Activated CD4-positive, alpha-beta T cell treated with anti-CD3 and anti-CD28 coated beads, Interleukin-2, amount 10 ng/mL, durations not matched to agents 7 days and 5 days (primary cell): ENCODE measurements at regions not wholly inside any gene's neighbourhood (a gene's known extent, or its start where the extent isn't known, plus 50 kb on each side); places are given as distances from the start of the nearest gene placed in this dataset.

Experiments
- CTCF ChIA-PET: fragments of 350-600 bp; sonication (Branson Sonifier 250); formaldehyde crosslinking; loops from one replicate; lab custom pipeline; 2021; ENCODE audit warnings: antibody characterized with exemption; lab: Charles Lee
- POLR2A ChIA-PET: fragments of 350-600 bp; sonication (Branson Sonifier 250); formaldehyde crosslinking; loops from one replicate; lab custom pipeline; 2021; ENCODE audit warnings: antibody characterized with exemption; lab: Charles Lee
- DNase-seq: peaks from one replicate; pipeline ENCODE4 v3.0.0-alpha.2; 2020
- H3K27ac Mint-ChIP-seq: one replicate; pipeline ENCODE4 v1.8.0; 2021; ENCODE audit warnings: mild to moderate bottlenecking, moderate library complexity, mixed read lengths
- H3K27me3 Mint-ChIP-seq: one replicate; pipeline ENCODE4 v1.8.0; 2021; ENCODE audit warnings: mixed read lengths
- H3K36me3 Mint-ChIP-seq: one replicate; pipeline ENCODE4 v1.8.0; 2021; ENCODE audit warnings: low read depth, mixed read lengths
- H3K4me1 Mint-ChIP-seq: one replicate; pipeline ENCODE4 v1.8.0; 2021; ENCODE audit warnings: mixed read lengths
- H3K4me3 Mint-ChIP-seq: one replicate; pipeline ENCODE4 v1.8.0; 2021; ENCODE audit warnings: mild to moderate bottlenecking, moderate library complexity, mixed read lengths
- H3K9me3 Mint-ChIP-seq: one replicate; pipeline ENCODE4 v1.8.0; 2021; ENCODE audit warnings: mixed read lengths

GRCh38 chrX:69277369-69277990 is 112.2 kb upstream of the PJA1 start:
- H3K27ac Mint-ChIP-seq, result no peak overlapping the region
- CTCF ChIA-PET, result no interaction called here
- no peaks in the 10 kb centered on the region for H3K4me1 Mint-ChIP-seq
- POLR2A ChIA-PET, result no interaction called here
- no peak for DNase-seq
- H3K27me3 Mint-ChIP-seq, result no peaks in the 10 kb centered on the region
- no peaks in the 10 kb centered on the region for H3K36me3 Mint-ChIP-seq
- H3K4me3 Mint-ChIP-seq, result no peak overlapping the region
- no peaks in the 10 kb centered on the region for H3K9me3 Mint-ChIP-seq

- Mint-ChIP-seq H3K27ac (no peak overlapping the region), H3K9me3 (no peaks in the 10 kb centered on the region), H3K36me3 (no peaks in the 10 kb centered on the region), H3K27me3 (peaks cover 6% of the 10 kb centered on the region), H3K4me1 (no peaks in the 10 kb centered on the region), H3K4me3 (no peak overlapping the region)
- POLR2A ChIA-PET, result no interaction called here
- CTCF ChIA-PET, result no interaction called here
- DNase-seq, result no peak
Observed at GRCh38 chrX:69268611-69269010, 103.4 kb upstream of the PJA1 start.

GRCh38 chrX:69264158-69264581 is 98.9 kb upstream of the PJA1 start:
- CTCF ChIA-PET, result no interaction called here
- peaks cover 15% of the 10 kb centered on the region for H3K27me3 Mint-ChIP-seq

GRCh38 chrX:69263251-69263820 is 98.1 kb upstream of the PJA1 start:
- Mint-ChIP-seq H3K9me3 (no peaks in the 10 kb centered on the region), H3K4me1 (no peaks in the 10 kb centered on the region), H3K4me3 (no peak overlapping the region), H3K36me3 (no peaks in the 10 kb centered on the region), H3K27ac (no peak overlapping the region), H3K27me3 (peaks cover 15% of the 10 kb centered on the region)
- DNase-seq, result no peak
- ChIA-PET POLR2A (no interaction called here), CTCF (no interaction called here)

More at GRCh38 chrX:69264158-69264581, 98.9 kb upstream of the PJA1 start:
- Mint-ChIP-seq H3K4me3 (no peak overlapping the region), H3K4me1 (no peaks in the 10 kb centered on the region), H3K36me3 (no peaks in the 10 kb centered on the region), H3K27ac (no peak overlapping the region), H3K9me3 (no peaks in the 10 kb centered on the region)
- no peak for DNase-seq
- POLR2A ChIA-PET, result no interaction called here

GRCh38 chrX:69262036-69262936 is 97.0 kb upstream of the PJA1 start:
- no peaks in the 10 kb centered on the region for H3K4me1 Mint-ChIP-seq
- ChIA-PET POLR2A (no interaction called here), CTCF (interaction anchor here (0.6 kb wide), 1 partner anchor 56 kb away, joined by 3 read pairs; no protein-coding TSS in a partner anchor)
- H3K27ac Mint-ChIP-seq, result no peak overlapping the region
- DNase-seq, result no peak
- no peaks in the 10 kb centered on the region for H3K36me3 Mint-ChIP-seq
- peaks cover 15% of the 10 kb centered on the region for H3K27me3 Mint-ChIP-seq
- H3K4me3 Mint-ChIP-seq, result no peak overlapping the region
- no peaks in the 10 kb centered on the region for H3K9me3 Mint-ChIP-seq

GRCh38 chrX:69260169-69260568 is 94.9 kb upstream of the PJA1 start:
- H3K9me3 Mint-ChIP-seq, result no peaks in the 10 kb centered on the region
- no peak overlapping the region for H3K27ac Mint-ChIP-seq
- ChIA-PET POLR2A (no interaction called here), CTCF (no interaction called here)
- H3K4me3 Mint-ChIP-seq, result no peak overlapping the region
- H3K36me3 Mint-ChIP-seq, result no peaks in the 10 kb centered on the region
- peaks cover 15% of the 10 kb centered on the region for H3K27me3 Mint-ChIP-seq
- DNase-seq, result no peak
- no peaks in the 10 kb centered on the region for H3K4me1 Mint-ChIP-seq

- POLR2A ChIA-PET, result no interaction called here
- H3K36me3 Mint-ChIP-seq, result no peaks in the 10 kb centered on the region
Observed at GRCh38 chrX:69258893-69259292, 93.6 kb upstream of the PJA1 start.

GRCh38 chrX:69257499-69258127 is 92.4 kb upstream of the PJA1 start:
- H3K36me3 Mint-ChIP-seq, result no peaks in the 10 kb centered on the region
- no peaks in the 10 kb centered on the region for H3K27me3 Mint-ChIP-seq
- CTCF ChIA-PET, result interaction anchor here (0.9 kb wide), 1 partner anchor 11 kb away, joined by 4 read pairs; no protein-coding TSS in a partner anchor
- POLR2A ChIA-PET, result no interaction called here
- H3K9me3 Mint-ChIP-seq, result no peaks in the 10 kb centered on the region
- no peak overlapping the region for H3K27ac Mint-ChIP-seq
- no peaks in the 10 kb centered on the region for H3K4me1 Mint-ChIP-seq
- no peak for DNase-seq
- no peak overlapping the region for H3K4me3 Mint-ChIP-seq

More at GRCh38 chrX:69258893-69259292, 93.6 kb upstream of the PJA1 start:
- H3K4me1 Mint-ChIP-seq, result no peaks in the 10 kb centered on the region
- no peak overlapping the region for H3K4me3 Mint-ChIP-seq
- CTCF ChIA-PET, result no interaction called here
- H3K9me3 Mint-ChIP-seq, result no peaks in the 10 kb centered on the region
- no peak overlapping the region for H3K27ac Mint-ChIP-seq
- H3K27me3 Mint-ChIP-seq, result peaks cover 11% of the 10 kb centered on the region
- DNase-seq, result no peak

- POLR2A ChIA-PET, result no interaction called here
- no peaks in the 10 kb centered on the region for H3K9me3 Mint-ChIP-seq
- H3K36me3 Mint-ChIP-seq, result no peaks in the 10 kb centered on the region
- DNase-seq, result no peak
- no peaks in the 10 kb centered on the region for H3K27me3 Mint-ChIP-seq
- H3K27ac Mint-ChIP-seq, result no peak overlapping the region
- CTCF ChIA-PET, result no interaction called here
- no peak overlapping the region for H3K4me3 Mint-ChIP-seq
- no peaks in the 10 kb centered on the region for H3K4me1 Mint-ChIP-seq
Observed at GRCh38 chrX:69256291-69256565, 91.0 kb upstream of the PJA1 start.

GRCh38 chrX:69255441-69256290 is 90.4 kb upstream of the PJA1 start:
- no peaks in the 10 kb centered on the region for H3K36me3 Mint-ChIP-seq
- H3K4me3 Mint-ChIP-seq, result no peak overlapping the region

GRCh38 chrX:69253821-69254220 is 88.6 kb upstream of the PJA1 start:
- ChIA-PET POLR2A (no interaction called here), CTCF (no interaction called here)
- no peaks in the 10 kb centered on the region for H3K4me1 Mint-ChIP-seq
- H3K9me3 Mint-ChIP-seq, result no peaks in the 10 kb centered on the region
- peaks cover 2% of the 10 kb centered on the region for H3K27me3 Mint-ChIP-seq
- no peak overlapping the region for H3K27ac Mint-ChIP-seq
- DNase-seq, result no peak
- H3K36me3 Mint-ChIP-seq, result no peaks in the 10 kb centered on the region
- no peak overlapping the region for H3K4me3 Mint-ChIP-seq

More at GRCh38 chrX:69255441-69256290, 90.4 kb upstream of the PJA1 start:
- no peak for DNase-seq
- H3K27me3 Mint-ChIP-seq, result peaks cover 2% of the 10 kb centered on the region
- H3K4me1 Mint-ChIP-seq, result no peaks in the 10 kb centered on the region
- H3K27ac Mint-ChIP-seq, result no peak overlapping the region
- POLR2A ChIA-PET, result no interaction called here
- H3K9me3 Mint-ChIP-seq, result no peaks in the 10 kb centered on the region
- CTCF ChIA-PET, result no interaction called here

- no peaks in the 10 kb centered on the region for H3K9me3 Mint-ChIP-seq
- no peaks in the 10 kb centered on the region for H3K36me3 Mint-ChIP-seq
- no peak for DNase-seq
- H3K4me3 Mint-ChIP-seq, result no peak overlapping the region
- ChIA-PET POLR2A (no interaction called here), CTCF (no interaction called here)
- H3K27me3 Mint-ChIP-seq, result peaks cover 8% of the 10 kb centered on the region
- no peaks in the 10 kb centered on the region for H3K4me1 Mint-ChIP-seq
- H3K27ac Mint-ChIP-seq, result no peak overlapping the region
Observed at GRCh38 chrX:69243276-69243675, 78.0 kb upstream of the PJA1 start.
